ENCODE measurements at regions not wholly inside any gene's neighbourhood (a gene's known extent, or its start where the extent isn't known, plus 50 kb on each side); places are given as distances from the start of the nearest gene placed in this dataset.

- ATAC-seq (ENCODE audit: low read depth) (no peak), DNase-seq (no peak)
- peaks cover 3% of the 10 kb centered on the region for H3K9me3 Mint-ChIP-seq
- TF ChIP-seq CTCF (IDR thresholded peaks at IDR 0.05): no peak
- no peak overlapping the region for H3K27ac Mint-ChIP-seq
- intact Hi-C loops (cut with micrococcal nuclease): no loop called here
- H3K4me3 Mint-ChIP-seq: no peak overlapping the region
- peaks cover 5% of the 10 kb centered on the region for H3K4me1 Mint-ChIP-seq
- H3K36me3 Mint-ChIP-seq (ENCODE audit: low read depth): no peaks in the 10 kb centered on the region
- CTCF ChIA-PET: no interaction called here
- POLR2A ChIA-PET: no interaction called here
- H3K27me3 Mint-ChIP-seq: no peaks in the 10 kb centered on the region
These were observed 1142.2 kb downstream of the C4orf33 start for GRCh38 chr4:130238121-130238520.

GRCh38 chr4:130249002-130249401, 1153.0 kb downstream of the C4orf33 start:
- ATAC-seq (ENCODE audit: low read depth): no peak
- no peak for TF ChIP-seq CTCF (IDR thresholded peaks at IDR 0.05)

GRCh38 chr4:130257271-130257670, 1161.3 kb downstream of the C4orf33 start:
- H3K27me3 Mint-ChIP-seq: no peaks in the 10 kb centered on the region
- H3K27ac Mint-ChIP-seq: no peak overlapping the region
- TF ChIP-seq CTCF (IDR thresholded peaks at IDR 0.05): no peak
- DNase-seq (no peak), ATAC-seq (ENCODE audit: low read depth) (no peak)
- intact Hi-C loops (cut with micrococcal nuclease): no loop called here
- POLR2A ChIA-PET: no interaction called here
- H3K9me3 Mint-ChIP-seq: peaks cover 2% of the 10 kb centered on the region
- no peaks in the 10 kb centered on the region for H3K4me1 Mint-ChIP-seq
- no peak overlapping the region for H3K4me3 Mint-ChIP-seq
- no peaks in the 10 kb centered on the region for H3K36me3 Mint-ChIP-seq (ENCODE audit: low read depth)
- CTCF ChIA-PET: no interaction called here

More at GRCh38 chr4:130249002-130249401, 1153.0 kb downstream of the C4orf33 start:
- H3K4me3 Mint-ChIP-seq: no peak overlapping the region
- POLR2A ChIA-PET: no interaction called here
- no peaks in the 10 kb centered on the region for H3K4me1 Mint-ChIP-seq
- CTCF ChIA-PET: no interaction called here
- no peaks in the 10 kb centered on the region for H3K36me3 Mint-ChIP-seq (ENCODE audit: low read depth)
- intact Hi-C loops (cut with micrococcal nuclease): no loop called here
- H3K9me3 Mint-ChIP-seq: no peaks in the 10 kb centered on the region
- no peaks in the 10 kb centered on the region for H3K27me3 Mint-ChIP-seq
- no peak for DNase-seq
- H3K27ac Mint-ChIP-seq: no peak overlapping the region

- Mint-ChIP-seq H3K36me3 (ENCODE audit: low read depth) (no peaks in the 10 kb centered on the region), H3K4me1 (no peaks in the 10 kb centered on the region), H3K27me3 (no peaks in the 10 kb centered on the region), H3K27ac (no peak overlapping the region), H3K4me3 (no peak overlapping the region), H3K9me3 (peaks cover 24% of the 10 kb centered on the region)
- ChIA-PET CTCF (no interaction called here), POLR2A (no interaction called here)
- no peak for DNase-seq
- ATAC-seq (ENCODE audit: low read depth): no peak
- intact Hi-C loops (cut with micrococcal nuclease): no loop called here
- TF ChIP-seq CTCF (IDR thresholded peaks at IDR 0.05): no peak
These were observed 1170.9 kb downstream of the C4orf33 start for GRCh38 chr4:130266814-130267213.

GRCh38 chr4:130288576-130288975, 1192.6 kb downstream of the C4orf33 start:
- intact Hi-C loops (cut with micrococcal nuclease): no loop called here
- ChIA-PET CTCF (no interaction called here), POLR2A (no interaction called here)
- no peaks in the 10 kb centered on the region for H3K4me1 Mint-ChIP-seq
- H3K9me3 Mint-ChIP-seq: peaks cover 2% of the 10 kb centered on the region
- ATAC-seq (ENCODE audit: low read depth) (no peak), DNase-seq (no peak)
- no peaks in the 10 kb centered on the region for H3K36me3 Mint-ChIP-seq (ENCODE audit: low read depth)
- no peak overlapping the region for H3K4me3 Mint-ChIP-seq
- no peaks in the 10 kb centered on the region for H3K27me3 Mint-ChIP-seq
- no peak for TF ChIP-seq CTCF (IDR thresholded peaks at IDR 0.05)
- H3K27ac Mint-ChIP-seq: no peak overlapping the region

Measured in activated B cell treated with CpG ODN at 0.5 μM for 24 hours (primary cell).